Heart left ventricle (tissue), 13 donors: ENCODE measurements at regions not wholly inside any gene's neighbourhood (a gene's known extent, or its start where the extent isn't known, plus 50 kb on each side); places are given as distances from the start of the nearest gene placed in this dataset.

ENCODE experiments used
- CTCF ChIP-seq, 12 donors: fragments of 200-600 bp; sonication (generic) in 4 of 12; IDR thresholded peaks; one replicate each; pipeline versions ENCODE4 v1.5.0 to v1.8.0; 2018 to 2022; ENCODE audit warnings: antibody characterized with exemption in 12 of 12, mild to moderate bottlenecking in 5 of 12
- POLR2A ChIP-seq, 2 donors: fragments of 450-650 bp; IDR thresholded peaks; one replicate each; pipeline ENCODE4 v1.6.1; 2017; ENCODE audit warnings: antibody characterized with exemption in 2 of 2, mild to moderate bottlenecking in 2 of 2, moderate library complexity in 2 of 2
- donor health status: ischemic (EF 13 %, LVEDD 7.1; RV severe dilation, severe dysfunction).
- donor health status: DM: no; HTN: yes; CAD: no.
- donor health status: DM: no; HTN: no; CAD: no.
- donor health status: ischemic (EF 25% LVEDD 6.9; RV normal size, moderate dysfunction).
- donor health status: ischemic (EF 25% LVEDD 5.7; RV mildly dilated, moderate dysfunction).
- donor health status: ischemic (EF 35%, LVEDD 5.7; RV mildly dilated, moderate dysfunction).
- donor health status: nonischemic (EF 11% LVEDD 7.7; RV severe dilation, severe dysfunction).
- donor health status: DM: yes; HTN: yes; CAD: no.
- donor health status: PGD.
- donor health status: ischemic (EF 29% LVEDD 5.4; RV normal size, mild dysfunction).
- donor health status: nonischemic (EF 23%, LVEDD 6.1; RV moderate dilation, normal function).

GRCh38 chr20:61083431-61083830, 168.6 kb upstream of the CDH4 start:
- TF ChIP-seq CTCF (IDR thresholded peaks at IDR 0.05) (no peak), POLR2A (IDR thresholded peaks at IDR 0.05) (no peak)
